Right ventricle myocardium superior (tissue), 1 donor: ENCODE measurements at regions not wholly inside any gene's neighbourhood (a gene's known extent, or its start where the extent isn't known, plus 50 kb on each side); places are given as distances from the start of the nearest gene placed in this dataset.

Experiments used
- ATAC-seq: fragments of 200-7000 bp; cut with Tn5 transposase; one replicate; pipeline ENCODE4 v1.9.1; 2020; ENCODE audit warnings: mild to moderate bottlenecking; ENCODE audit not compliant: poor library complexity
- DNase-seq: peaks from one replicate; pipeline ENCODE4 v3.0.0-alpha.2; 2020
- intact Hi-C: fragments of 100-400 bp; cut with DNase I; formaldehyde crosslinking; loops from one replicate; pipeline ENCODE4 v1.11.2; 2022
- donor health status: DM: no; HTN: yes; CAD: no; lungs with severe emphysema.

DNA sequence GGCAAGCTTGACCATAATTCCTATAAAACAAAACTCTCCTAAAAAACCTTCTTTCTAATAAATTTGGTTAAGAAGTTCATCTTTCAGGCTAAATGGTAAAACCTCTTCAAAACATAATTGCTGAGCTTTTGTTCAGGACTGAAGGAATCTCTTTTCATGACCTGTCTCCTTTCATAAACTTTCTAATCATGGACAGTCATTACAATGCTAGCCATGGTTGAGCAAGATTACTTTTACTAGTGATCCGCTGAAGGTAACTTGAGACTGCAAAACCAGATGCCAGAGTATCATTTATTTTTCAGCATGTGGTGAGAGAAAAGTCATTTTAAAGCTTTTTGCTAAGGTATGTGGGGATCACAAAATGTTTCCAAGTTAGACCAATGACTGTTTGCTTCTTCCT, 186.4 kb upstream of the RHOBTB1 start:
- DNase-seq (no peak), ATAC-seq (no peak)
- intact Hi-C loops, result no loop called here

DNA sequence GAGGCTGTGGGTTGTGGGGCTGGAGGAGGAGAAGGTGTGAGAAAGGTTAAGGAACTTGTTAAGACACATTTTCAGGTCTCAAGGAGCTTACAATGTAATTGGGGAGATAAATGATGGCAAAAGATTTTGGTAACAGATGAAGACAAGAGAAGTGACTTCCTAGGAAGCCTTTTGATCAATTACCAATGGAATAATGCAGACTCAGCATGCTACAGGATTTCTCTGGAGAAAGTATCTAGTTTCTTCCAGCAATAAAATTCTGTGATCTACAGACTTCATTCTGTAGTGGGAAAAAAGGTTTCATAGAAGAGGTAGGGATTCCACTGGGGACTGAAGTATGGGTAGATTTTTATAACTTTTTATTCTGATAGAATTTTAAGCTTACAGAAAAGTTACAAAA, 184.2 kb upstream of the RHOBTB1 start:
- intact Hi-C loops, result no loop called here
- DNase-seq (no peak), ATAC-seq (no peak)

DNA sequence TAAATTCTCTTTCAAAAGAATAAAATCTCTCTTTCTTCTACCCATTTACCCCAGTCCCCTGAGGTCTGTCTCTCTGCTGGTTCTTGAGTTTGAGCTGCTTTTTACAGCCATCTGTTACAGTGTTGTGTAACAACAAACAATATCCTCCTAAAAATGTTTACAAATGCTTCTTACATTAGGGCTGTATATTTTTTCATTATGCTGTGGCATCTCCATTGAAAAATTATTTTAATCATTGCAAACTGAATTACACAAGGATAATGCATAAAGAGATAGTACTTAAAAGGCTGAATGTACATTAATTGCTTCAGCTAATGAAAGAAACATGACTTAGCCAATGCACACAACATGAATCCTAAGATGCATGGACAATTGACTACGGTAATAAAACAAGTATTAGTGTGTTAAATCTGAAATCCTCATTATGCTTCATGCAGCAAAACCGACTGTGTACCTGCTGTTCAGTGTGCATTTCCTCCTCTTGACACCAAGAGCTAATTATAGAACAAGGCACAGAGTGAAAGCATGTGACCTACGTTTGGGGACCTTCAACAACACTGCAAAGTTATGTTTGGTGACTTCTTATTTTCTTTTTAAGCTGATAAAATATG, 181.7 kb upstream of the RHOBTB1 start:
- DNase-seq (no peak), ATAC-seq (no peak)
- intact Hi-C loops, result no loop called here

DNA sequence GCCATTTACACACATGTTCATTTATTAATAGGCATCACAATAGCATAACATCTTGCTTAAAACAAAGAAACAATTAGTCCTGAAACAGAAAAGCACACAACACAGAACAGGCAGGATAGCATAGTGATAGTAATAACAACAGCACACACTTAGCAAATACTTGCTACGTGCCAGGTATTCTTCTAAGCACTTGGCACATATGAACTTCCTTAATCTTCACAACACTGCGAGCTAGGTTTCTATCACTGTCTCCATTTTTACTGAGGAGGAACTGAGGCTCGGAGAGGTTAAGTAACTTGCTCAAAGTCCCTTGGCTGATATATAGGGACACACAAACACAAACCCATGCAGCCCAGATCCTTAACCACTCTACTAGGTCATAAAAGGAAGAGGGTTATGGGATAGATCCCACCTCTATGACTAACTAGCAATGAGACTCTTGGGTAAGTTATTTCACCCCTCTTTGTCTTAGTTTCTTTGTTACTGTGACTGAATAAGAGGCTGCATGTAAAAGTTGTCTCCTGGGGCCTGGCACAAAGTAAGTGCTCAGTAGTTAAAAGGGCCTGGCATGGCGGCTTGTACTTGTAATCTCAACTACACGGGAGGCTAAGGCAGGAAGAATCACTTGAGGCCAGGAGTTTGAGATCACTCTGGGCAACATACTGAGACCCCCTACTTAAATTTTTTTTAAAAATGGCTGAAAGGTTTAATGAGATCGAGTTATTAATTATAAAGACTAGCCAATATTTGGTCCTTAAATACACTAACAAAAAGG, 181.0 kb upstream of the RHOBTB1 start:
- intact Hi-C loops, result no loop called here
- DNase-seq, result no peak
- no peak for ATAC-seq

DNA sequence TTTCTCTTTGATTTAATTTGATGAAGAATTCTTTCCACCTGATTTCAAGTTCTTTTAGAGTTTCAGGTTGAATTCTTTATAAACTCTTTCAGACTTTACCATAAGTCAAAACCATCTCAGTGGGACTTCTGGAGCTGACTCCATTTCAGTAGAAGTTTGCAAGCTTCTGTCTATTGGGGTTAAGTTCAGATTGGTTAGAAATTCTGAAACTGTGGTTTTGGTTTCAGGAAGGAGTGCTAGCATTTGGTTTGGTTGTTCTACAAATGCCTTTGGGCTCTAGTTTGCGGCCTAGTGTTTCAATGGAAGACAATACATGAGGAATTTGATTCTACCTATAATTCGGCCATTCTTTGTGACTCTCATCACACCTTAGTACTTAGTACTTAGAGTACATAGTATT, 176.8 kb upstream of the RHOBTB1 start:
- no peak for ATAC-seq
- intact Hi-C loops, result no loop called here
- no peak for DNase-seq

DNA sequence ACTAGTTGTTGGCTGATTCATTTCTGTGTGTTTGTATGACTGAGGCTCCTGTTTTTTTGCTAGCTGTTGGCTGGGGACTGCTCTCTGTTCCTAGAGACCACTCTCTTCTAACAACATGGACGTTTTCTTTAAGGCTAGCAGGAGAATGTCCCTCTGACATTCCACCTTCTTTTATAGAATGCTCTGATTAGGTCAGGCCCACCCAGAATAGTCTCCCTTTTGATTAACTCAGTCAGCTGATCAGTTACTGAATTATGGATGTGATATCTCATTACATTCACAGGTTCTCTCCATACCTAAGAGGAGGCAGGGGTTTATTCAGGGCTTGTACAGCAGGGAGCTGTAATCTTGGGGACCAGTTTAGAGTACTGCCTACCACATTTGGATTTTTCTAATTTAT, 175.6 kb upstream of the RHOBTB1 start:
- ATAC-seq (no peak), DNase-seq (no peak)
- intact Hi-C loops, result no loop called here

DNA sequence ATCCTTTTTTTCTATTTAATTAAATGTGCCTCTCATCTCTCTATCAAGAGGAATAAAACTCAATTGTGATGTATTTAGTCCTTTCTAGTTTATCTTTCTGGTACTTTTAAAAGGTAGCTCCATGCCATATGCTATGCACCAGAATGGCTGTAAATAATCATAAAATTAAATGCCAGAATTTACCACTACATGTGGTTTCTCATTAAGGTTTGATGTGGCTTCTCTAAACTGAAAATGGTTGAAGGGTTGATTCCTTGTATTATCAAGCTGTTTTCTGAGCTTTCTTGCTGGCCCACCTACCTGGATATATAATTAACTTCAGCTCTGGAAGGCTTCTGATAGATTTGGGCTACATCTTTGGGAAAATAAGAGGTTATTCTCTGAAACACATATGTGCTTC, 171.9 kb upstream of the RHOBTB1 start:
- no peak for ATAC-seq
- intact Hi-C loops, result no loop called here
- no peak for DNase-seq

DNA sequence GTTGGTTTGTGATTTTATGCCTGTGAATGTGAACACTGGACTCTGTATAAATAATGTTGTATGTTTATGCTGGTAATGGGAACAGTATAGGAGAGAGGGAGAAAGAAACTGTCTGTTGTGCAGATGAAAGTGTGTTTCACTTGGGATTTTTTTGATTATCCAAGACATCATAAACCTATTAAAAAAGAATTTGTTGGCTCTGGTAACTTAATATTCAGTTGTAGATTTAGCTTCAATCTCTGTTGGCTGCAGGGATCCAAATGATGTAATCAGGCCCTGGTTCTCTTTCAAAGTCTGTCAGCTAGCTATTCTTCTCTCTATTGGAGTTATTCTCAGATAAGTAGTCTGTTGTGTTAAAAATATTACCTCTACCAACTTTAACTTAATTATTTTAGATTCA, 168.8 kb upstream of the RHOBTB1 start:
- ATAC-seq (no peak), DNase-seq (no peak)
- intact Hi-C loops, result no loop called here

DNA sequence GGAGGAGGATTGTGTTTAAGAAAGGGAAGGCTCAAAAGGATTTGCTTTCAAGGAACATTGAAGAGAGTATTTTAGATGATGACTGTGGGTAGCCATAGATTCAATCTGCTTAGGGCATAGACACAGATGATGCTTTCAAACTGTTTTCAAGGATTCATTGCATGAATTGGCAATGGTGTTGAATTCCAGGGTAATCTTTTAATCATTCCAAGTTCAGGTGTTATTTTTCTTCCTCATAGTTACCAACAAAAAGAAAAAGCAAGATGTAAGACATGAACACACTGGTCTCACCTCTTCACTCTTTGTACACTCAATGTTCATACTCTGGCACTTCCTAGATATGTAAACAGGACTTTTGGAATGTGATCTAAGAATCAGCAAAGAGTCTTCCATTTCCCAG, 167.0 kb upstream of the RHOBTB1 start:
- intact Hi-C loops, result no loop called here
- no peak for DNase-seq
- ATAC-seq, result no peak

DNA sequence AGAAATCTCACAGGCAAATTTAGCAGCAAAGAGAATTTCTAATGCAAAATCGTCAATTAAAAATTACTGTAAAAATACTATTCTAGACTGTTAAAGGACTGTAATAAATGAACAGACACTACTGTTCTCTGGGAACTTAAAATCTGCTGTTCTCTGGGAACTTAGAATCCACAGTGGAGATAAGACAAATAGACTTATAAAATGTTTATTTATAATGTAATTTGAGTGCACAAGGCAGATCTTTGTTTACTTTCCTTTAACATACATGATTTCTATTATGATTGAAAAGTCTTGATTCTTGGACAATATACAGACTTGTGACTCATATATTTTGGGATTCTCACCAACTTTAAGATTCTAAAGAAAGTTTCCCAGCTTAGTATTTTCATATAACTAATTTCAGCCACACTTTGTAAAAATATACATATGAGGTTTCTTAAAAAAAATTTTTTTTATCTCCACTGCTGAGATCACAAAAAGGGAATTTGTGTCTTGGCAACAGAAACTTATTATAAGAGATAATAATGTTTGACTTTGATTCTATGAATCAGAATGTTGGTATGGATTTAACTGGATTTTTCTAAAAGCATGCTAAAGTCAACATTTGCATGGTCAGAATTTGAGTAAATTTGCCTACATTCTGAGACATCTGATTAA, 166.3 kb upstream of the RHOBTB1 start:
- ATAC-seq (no peak), DNase-seq (no peak)
- intact Hi-C loops, result no loop called here

DNA sequence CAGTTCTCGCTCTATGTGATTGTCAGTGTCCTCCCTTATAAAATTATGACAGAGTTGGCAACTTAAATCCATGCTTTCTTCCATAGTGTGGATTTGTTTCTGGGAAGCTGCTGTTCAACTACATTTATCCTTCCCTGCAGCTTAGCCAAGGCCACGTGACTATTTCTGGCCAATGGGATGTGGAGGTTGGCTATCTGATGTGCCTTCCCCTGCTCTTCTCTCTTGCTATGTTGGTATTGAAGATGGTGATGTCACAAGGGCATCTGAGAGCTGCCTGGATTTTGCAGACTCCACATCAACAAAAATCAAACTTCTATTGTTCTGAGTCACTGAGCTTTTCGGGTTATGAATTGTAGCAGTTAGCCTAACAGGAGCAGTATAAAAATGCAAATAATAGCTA, 164.9 kb upstream of the RHOBTB1 start:
- no peak for DNase-seq
- intact Hi-C loops, result no loop called here
- ATAC-seq, result no peak

DNA sequence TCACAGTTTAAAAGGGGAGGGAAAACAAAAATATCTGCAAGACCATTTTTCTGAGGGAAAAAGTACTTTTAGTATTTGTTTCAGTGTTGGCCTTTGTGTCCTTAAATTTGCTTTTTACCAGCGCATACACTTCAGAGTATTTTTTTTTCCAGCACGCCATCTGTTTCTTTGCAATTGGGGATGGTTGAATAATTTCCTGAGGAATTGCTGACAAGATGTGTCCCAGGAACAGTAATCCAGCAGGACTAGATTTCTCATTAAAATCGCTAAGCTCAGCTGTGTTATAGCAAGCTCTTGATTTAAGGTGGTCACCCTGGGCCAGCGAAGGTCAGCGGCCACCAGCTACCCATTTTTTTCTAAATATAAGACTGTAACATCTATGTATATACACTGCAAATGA, 156.9 kb upstream of the RHOBTB1 start:
- no peak for ATAC-seq
- DNase-seq, result no peak
- intact Hi-C loops, result no loop called here

DNA sequence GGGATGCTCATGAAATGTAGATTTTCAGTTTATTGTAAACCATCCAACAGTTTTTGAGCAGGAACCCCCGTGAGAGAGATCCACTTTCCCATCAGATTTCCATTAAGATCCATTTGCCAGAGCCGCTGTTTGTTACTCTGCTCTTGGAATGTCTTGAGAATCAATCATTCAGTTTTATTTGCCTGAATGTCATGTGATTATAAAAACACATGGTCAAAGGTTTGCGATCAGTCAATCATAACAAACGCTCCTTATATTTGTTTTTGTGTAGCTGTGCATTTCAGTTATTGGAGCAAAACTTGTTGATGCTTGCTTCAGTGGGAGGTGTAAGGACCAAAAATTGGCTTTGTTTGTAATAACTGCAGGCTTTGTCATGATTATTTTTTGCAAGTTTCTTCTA, 155.8 kb upstream of the RHOBTB1 start:
- intact Hi-C loops, result no loop called here
- no peak for DNase-seq
- no peak for ATAC-seq

DNA sequence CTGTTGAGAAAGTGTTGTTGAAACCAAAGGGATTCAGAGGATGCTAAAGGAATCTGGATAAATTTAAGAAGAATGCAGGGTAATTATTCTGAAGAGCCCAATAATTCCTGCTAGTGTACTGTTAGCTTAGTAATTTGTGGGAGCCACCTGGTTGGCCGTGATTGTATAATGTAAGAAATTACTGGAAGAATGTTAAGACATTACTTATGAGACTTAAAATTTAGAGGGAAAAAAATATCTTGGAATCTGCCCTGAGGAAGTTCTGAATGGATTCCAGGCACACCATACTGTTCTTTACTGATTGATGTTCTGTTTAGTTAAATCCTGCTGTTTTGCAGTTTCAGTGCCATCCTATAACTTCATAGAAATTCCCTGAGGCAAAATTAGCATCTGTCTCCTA, 155.0 kb upstream of the RHOBTB1 start:
- ATAC-seq, result no peak
- intact Hi-C loops, result no loop called here
- DNase-seq, result no peak

DNA sequence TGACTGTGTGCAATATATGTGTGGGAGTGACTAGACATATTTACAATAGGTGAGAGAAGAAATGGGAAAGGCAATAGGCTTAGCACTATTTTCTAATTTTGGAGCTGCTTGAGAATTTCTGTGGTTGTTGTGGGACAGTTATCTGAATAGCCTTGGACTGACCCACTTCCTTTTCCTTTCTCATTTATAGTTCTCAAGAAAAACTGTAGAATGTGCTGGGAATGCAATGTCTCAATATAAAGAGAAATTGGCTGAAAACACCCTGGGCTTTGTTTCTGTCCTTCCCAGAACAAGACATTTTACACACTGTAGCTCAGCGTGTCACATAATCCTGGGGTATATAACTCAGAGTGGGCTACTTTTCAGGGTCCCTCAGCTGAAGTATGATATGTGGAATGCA, 153.0 kb upstream of the RHOBTB1 start:
- DNase-seq, result no peak
- intact Hi-C loops, result no loop called here
- no peak for ATAC-seq

DNA sequence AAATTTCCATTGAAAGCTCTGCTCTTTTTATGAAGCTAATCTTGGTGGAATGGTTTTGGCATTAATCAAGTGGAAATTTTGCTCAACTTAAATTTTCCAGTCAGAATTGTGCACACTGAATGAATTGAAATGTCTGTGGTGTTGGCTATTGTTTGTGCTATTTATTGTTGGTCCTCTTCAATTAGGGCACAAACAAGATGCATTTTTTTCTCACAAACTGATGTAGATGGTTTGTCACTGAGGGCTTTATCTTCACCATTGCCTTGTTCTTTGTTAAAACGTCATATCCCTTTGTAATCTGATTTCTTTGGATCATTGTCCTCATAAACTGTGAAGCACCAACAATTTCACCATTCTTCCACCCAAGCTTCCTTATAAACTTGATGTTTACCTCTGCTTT, 152.1 kb upstream of the RHOBTB1 start:
- intact Hi-C loops, result no loop called here
- DNase-seq (no peak), ATAC-seq (no peak)

DNA sequence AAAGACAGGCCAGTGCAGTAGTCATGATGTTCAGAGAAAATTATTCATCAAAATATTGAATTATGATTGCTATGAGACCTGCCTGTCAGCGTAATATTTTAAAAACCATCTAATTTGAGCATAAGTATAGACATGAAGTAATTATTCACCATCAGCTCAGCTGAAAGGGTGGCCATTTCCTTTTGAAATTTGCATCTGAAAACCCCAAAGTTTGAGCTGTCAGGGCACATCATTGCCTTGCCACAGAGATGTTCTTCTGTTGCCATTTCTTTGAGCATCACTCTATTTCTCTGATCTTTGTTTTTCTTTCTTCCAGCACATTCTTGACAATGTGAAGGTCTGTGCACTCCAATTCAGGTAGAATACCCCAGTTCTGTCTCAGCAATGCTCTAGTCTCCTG, 147.5 kb upstream of the RHOBTB1 start:
- intact Hi-C loops, result no loop called here
- DNase-seq (no peak), ATAC-seq (no peak)

DNA sequence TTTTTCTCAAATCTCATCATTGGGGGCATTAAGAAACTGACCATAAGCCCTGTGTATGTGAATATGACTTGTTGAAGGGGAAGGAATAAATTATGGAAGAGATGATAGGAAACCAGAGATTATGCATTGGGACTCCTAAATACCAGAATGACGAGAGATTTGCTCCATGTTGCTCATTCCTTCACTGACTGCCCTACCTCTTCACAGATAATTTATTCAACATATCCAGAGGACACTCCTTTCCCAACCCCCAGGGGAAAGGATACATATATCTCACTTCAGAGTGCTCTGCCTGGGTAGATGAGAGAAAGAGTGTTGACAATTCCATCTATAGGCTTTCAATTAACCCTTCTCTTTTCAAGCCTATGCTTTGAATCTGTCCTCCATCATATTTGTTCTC, 145.3 kb upstream of the RHOBTB1 start:
- intact Hi-C loops, result no loop called here
- ATAC-seq (no peak), DNase-seq (no peak)

DNA sequence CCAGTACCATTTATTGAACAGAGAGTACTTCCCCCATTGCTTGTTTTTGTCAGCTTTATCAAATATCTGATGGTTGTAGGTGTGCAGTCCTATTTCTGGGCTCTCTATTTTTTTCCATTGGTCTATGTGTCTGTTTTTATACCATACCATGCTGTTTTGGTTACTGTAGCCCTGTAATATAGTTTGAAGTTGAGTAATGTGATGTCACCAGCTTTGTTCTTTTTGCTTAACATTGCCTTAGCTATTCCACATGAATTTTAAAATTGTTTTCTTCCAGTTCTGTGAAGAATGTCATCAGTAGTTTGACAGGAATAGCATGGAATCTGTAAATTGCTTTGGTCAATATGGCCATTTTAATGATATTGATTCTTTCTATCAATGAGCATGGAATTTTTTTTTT, 140.5 kb upstream of the RHOBTB1 start:
- DNase-seq (no peak), ATAC-seq (no peak)
- intact Hi-C loops, result no loop called here

DNA sequence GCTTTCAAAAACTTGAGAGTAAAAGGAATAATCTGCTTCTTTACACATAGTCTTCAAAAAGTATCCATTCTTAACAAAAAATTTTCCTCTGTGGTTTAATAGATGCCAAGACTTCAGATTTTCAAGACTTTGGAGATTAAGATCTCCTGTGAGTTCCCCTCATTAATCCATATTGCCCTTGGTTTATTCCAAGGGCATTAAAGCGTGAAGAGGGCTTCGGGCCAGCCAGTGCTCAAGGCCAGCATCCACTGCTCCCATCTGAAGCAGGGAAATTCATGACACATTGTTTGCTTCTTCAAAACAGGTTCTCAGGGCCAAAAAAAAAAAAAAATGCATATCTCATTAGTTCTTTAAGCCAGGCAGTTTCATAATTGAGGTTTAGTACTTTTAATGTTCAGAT, 137.3 kb upstream of the RHOBTB1 start:
- DNase-seq (no peak), ATAC-seq (no peak)
- intact Hi-C loops, result no loop called here
